ENCODE measurements at regions not wholly inside any gene's neighbourhood (a gene's known extent, or its start where the extent isn't known, plus 50 kb on each side); places are given as distances from the start of the nearest gene placed in this dataset.

DNA sequence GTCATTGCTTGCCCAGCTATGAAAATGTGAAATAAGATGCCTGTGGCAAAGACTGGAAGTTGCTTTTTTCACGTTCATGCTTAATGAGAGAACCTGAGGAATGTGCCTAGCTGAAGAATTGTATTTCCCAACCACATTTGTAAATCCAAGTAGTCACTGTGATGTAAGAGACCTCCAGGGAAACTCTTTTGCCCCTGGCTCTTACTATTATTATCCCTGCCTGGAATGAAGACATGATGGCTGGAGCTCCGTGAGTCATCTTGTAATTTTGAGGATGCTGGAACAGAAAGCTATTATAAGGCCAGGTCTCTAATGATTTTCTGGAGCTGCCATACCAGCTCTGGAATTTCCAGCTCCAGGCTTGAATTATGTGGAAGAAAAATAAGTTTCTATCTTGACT lies 894.3 kb downstream of the DIAPH3 start:
- ChIA-PET POLR2A (no interaction called here), CTCF (no interaction called here)
- no peaks in the 10 kb centered on the region for H3K9me3 Mint-ChIP-seq (ENCODE audit: unreplicated experiment)
- no peak overlapping the region for H3K4me3 Mint-ChIP-seq (ENCODE audit: unreplicated experiment)
- no peak overlapping the region for H3K27ac Mint-ChIP-seq (ENCODE audit: low read depth, unreplicated experiment)
- TF ChIP-seq, protein P1, sequence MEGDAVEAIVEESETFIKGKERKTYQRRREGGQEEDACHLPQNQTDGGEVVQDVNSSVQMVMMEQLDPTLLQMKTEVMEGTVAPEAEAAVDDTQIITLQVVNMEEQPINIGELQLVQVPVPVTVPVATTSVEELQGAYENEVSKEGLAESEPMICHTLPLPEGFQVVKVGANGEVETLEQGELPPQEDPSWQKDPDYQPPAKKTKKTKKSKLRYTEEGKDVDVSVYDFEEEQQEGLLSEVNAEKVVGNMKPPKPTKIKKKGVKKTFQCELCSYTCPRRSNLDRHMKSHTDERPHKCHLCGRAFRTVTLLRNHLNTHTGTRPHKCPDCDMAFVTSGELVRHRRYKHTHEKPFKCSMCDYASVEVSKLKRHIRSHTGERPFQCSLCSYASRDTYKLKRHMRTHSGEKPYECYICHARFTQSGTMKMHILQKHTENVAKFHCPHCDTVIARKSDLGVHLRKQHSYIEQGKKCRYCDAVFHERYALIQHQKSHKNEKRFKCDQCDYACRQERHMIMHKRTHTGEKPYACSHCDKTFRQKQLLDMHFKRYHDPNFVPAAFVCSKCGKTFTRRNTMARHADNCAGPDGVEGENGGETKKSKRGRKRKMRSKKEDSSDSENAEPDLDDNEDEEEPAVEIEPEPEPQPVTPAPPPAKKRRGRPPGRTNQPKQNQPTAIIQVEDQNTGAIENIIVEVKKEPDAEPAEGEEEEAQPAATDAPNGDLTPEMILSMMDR (IDR thresholded peaks at IDR 0.05; ENCODE audit: unreplicated experiment) = no peak
- intact Hi-C loops (cut with micrococcal nuclease) = no loop called here
- no peaks in the 10 kb centered on the region for H3K4me1 Mint-ChIP-seq (ENCODE audit: insufficient read depth, unreplicated experiment)
- peaks cover 95% of the 10 kb centered on the region for H3K27me3 Mint-ChIP-seq (ENCODE audit: insufficient read depth, unreplicated experiment)
- BruUV-seq (replicated peaks) = no TSS peak
- no peaks in the 10 kb centered on the region for H3K36me3 Mint-ChIP-seq (ENCODE audit: insufficient read depth, unreplicated experiment)
- peak; percentile 71 for DNase-seq (ENCODE audit: unreplicated experiment)

DNA sequence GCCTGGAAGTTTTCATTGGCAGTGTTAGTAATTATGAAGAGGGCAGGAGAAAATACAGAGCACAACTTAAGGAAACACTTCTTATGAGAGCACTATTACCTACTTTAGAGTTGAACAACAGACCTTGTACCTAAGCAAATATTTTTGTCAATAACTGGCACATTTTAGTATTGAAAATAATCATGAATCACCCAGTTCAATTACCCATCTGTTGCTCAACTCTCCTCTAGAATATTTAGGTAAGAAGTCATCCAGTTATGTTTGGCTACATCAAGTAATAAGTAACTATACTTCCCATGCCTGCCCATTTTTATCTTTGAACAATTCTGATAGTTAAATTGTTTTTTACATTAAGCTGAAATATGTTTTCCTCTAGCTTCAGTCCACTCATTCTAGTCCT lies 893.4 kb downstream of the DIAPH3 start:
- H3K9me3 Mint-ChIP-seq (ENCODE audit: unreplicated experiment) = no peaks in the 10 kb centered on the region
- TF ChIP-seq, protein P1 (IDR thresholded peaks at IDR 0.05; ENCODE audit: unreplicated experiment) = no peak
- no peak overlapping the region for H3K4me3 Mint-ChIP-seq (ENCODE audit: unreplicated experiment)
- intact Hi-C loops (cut with micrococcal nuclease) = no loop called here
- no peaks in the 10 kb centered on the region for H3K4me1 Mint-ChIP-seq (ENCODE audit: insufficient read depth, unreplicated experiment)
- H3K36me3 Mint-ChIP-seq (ENCODE audit: insufficient read depth, unreplicated experiment) = no peaks in the 10 kb centered on the region
- H3K27ac Mint-ChIP-seq (ENCODE audit: low read depth, unreplicated experiment) = no peak overlapping the region
- ChIA-PET CTCF (no interaction called here), POLR2A (no interaction called here)
- peaks cover 95% of the 10 kb centered on the region for H3K27me3 Mint-ChIP-seq (ENCODE audit: insufficient read depth, unreplicated experiment)
- BruUV-seq (replicated peaks) = no TSS peak
- DNase-seq (ENCODE audit: unreplicated experiment) = no peak

DNA sequence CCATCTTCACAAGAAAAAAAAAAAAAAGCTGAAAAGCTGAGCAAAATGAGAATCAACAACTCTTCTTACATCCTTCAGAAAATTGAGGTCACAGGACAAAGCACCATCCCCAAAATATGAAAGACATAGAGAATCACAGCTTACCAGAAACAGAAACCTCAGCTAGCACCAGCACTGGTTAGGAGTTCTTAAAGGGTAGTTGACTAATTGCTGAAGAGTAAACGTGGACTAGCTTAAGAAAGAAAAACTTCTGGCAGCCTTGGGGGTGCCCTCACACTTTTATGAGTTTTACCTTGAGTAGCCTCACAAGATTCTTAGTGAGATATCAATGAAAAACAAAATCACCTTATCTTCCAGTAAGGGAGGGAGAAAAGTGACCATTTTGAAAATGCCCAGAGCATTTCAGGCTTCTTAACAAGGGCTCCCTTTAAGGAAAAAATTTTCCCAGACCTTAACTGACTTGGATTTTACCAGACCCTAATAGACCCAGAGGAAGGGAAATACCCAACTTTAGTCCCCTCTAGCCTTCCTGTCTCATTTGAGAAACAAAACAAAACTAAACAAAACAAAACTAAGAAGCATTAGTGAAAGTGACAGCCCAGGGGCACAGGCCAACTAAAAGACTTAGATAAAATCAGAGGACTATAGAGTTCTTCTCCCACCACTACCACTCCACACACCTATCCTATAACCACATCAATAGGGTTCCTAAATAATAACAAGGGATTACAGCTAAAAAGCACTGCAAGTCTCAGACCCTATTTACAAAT lies 888.6 kb downstream of the DIAPH3 start:
- H3K27ac Mint-ChIP-seq (ENCODE audit: low read depth, unreplicated experiment) = no peak overlapping the region
- POLR2A ChIA-PET = interaction anchor here (0.7 kb wide), 1 partner anchor 70 kb away, joined by 3 read pairs; no protein-coding TSS in a partner anchor
- H3K4me1 Mint-ChIP-seq (ENCODE audit: insufficient read depth, unreplicated experiment) = no peaks in the 10 kb centered on the region
- CTCF ChIA-PET = interaction anchor here (0.6 kb wide), 1 partner anchor 1608 kb away, joined by 4 read pairs; no protein-coding TSS in a partner anchor
- DNase-seq (ENCODE audit: unreplicated experiment) = no peak
- H3K9me3 Mint-ChIP-seq (ENCODE audit: unreplicated experiment) = no peaks in the 10 kb centered on the region
- BruUV-seq (replicated peaks) = no TSS peak
- intact Hi-C loops (cut with micrococcal nuclease) = no loop called here
- no peaks in the 10 kb centered on the region for H3K36me3 Mint-ChIP-seq (ENCODE audit: insufficient read depth, unreplicated experiment)
- peaks cover 99% of the 10 kb centered on the region for H3K27me3 Mint-ChIP-seq (ENCODE audit: insufficient read depth, unreplicated experiment)
- TF ChIP-seq, protein P1 (IDR thresholded peaks at IDR 0.05; ENCODE audit: unreplicated experiment) = no peak
- no peak overlapping the region for H3K4me3 Mint-ChIP-seq (ENCODE audit: unreplicated experiment)

DNA sequence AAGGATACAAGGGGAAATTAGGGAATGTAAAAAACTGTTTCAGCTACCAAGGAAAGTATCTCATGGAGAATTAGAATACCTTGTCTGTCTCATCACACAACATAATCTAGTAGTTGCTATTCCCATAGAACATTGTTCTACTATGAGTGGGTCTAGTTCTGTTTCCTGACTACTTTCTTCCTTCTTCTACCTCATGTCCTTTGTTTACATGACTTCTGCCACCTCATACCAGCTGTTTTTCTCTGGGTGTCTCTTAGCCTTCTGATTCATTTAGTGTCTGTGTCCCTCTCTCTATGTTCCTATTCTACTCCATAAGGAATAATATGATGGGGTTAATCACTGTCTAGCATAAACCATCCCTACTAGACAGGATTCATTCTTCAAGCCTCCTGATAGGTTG lies 887.3 kb downstream of the DIAPH3 start:
- Mint-ChIP-seq H3K27ac (ENCODE audit: low read depth, unreplicated experiment) (no peak overlapping the region), H3K27me3 (ENCODE audit: insufficient read depth, unreplicated experiment) (peaks cover 97% of the 10 kb centered on the region), H3K36me3 (ENCODE audit: insufficient read depth, unreplicated experiment) (no peaks in the 10 kb centered on the region), H3K4me1 (ENCODE audit: insufficient read depth, unreplicated experiment) (no peaks in the 10 kb centered on the region), H3K4me3 (ENCODE audit: unreplicated experiment) (no peak overlapping the region), H3K9me3 (ENCODE audit: unreplicated experiment) (no peaks in the 10 kb centered on the region)
- TF ChIP-seq, protein P1 (IDR thresholded peaks at IDR 0.05; ENCODE audit: unreplicated experiment) = no peak
- ChIA-PET CTCF (no interaction called here), POLR2A (no interaction called here)
- intact Hi-C loops (cut with micrococcal nuclease) = no loop called here
- no TSS peak for BruUV-seq (replicated peaks)
- DNase-seq (ENCODE audit: unreplicated experiment) = no peak
